GM12865 (cell line): ENCODE measurements at regions not wholly inside any gene's neighbourhood (a gene's known extent, or its start where the extent isn't known, plus 50 kb on each side); places are given as distances from the start of the nearest gene placed in this dataset.

ENCODE experiments used
- DNase-seq: peaks from one replicate; pipeline ENCODE4 v3.0.0; 2010; ENCODE audit warnings: low read depth
- H3K4me3 ChIP-seq: 2 replicates; pipeline ENCODE4 v1.5.1; 2011; ENCODE audit warnings: mild to moderate bottlenecking, low read depth, low read length, control low read depth
- CTCF ChIP-seq: IDR thresholded peaks from 2 replicates; pipeline ENCODE4 v1.5.1; 2011; ENCODE audit warnings: low read length, control low read depth, low read depth, inconsistent platforms; ENCODE audit not compliant: insufficient read depth; ENCODE audit errors: missing control alignments

- no peak for DNase-seq
- no peak overlapping the region for H3K4me3 ChIP-seq
- TF ChIP-seq CTCF: no peak
Measured at GRCh38 chr21:28154121-28154520, 838.6 kb downstream of the LTN1 start.

GRCh38 chr21:28152732-28153131 lies 839.9 kb downstream of the LTN1 start:
- DNase-seq: no peak
- TF ChIP-seq CTCF: no peak
- no peak overlapping the region for H3K4me3 ChIP-seq

DNA sequence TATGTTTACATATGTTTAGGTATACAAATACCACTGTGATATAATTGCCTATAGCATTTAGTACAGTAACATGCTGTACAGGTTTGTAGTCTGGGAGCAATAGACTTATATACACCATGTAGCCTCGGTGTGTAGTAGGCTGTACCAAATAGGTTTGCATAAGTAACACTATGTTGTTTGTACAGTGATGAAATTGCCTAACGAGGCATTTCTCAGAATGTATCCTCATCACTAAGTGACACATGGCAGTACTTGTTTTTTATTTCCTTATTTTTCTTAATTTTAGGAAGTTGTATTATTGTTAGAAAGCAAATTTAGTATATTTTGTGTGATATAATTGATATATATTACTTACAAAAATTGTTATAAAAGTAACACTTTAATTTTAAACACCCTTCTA lies 840.9 kb downstream of the LTN1 start:
- DNase-seq: no peak
- no peak for TF ChIP-seq CTCF
- no peak overlapping the region for H3K4me3 ChIP-seq

- no peak overlapping the region for H3K4me3 ChIP-seq
- TF ChIP-seq CTCF: no peak
- DNase-seq: no peak
Measured at GRCh38 chr21:28150778-28151177, 841.9 kb downstream of the LTN1 start.

GRCh38 chr21:28148400-28149064 lies 844.1 kb downstream of the LTN1 start:
- DNase-seq: no peak
- TF ChIP-seq CTCF: no peak
- H3K4me3 ChIP-seq: no peak overlapping the region

DNA sequence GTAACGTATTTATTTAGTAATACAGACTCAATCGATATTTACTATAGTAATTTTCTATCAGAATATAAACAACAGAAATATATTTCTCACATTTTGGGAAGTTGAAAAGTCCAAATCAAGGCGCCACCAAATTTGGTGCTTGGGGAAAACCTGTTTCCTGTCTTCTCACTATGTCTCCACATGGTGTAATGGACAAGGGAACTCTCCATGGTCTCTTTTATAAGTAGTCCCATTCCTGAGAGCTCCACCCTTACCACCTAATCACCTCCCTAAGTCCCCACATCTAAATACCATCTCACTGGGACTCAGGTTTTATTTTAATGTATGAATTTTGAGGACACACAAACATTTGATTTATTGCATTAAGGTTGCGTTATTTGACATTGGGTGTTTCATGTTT lies 848.0 kb downstream of the LTN1 start:
- TF ChIP-seq CTCF: no peak
- no peak for DNase-seq

DNA sequence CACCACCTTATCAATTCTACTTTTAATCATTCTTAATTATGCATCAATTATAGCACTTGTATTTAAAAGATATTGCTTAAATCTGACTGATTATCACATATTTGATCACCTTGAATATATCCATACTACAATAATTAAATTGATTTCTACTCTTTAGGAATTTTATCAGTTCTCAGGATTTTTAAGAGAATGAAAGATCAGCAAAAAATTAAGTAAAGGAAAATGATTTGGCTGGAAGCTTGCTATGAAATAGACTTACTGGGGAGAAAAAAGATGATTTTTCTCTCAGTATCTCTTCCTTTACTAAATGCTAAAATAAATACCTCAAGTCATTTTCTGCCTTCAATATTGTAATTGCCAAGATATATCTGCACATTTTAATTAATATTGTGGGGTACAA lies 848.6 kb downstream of the LTN1 start:
- DNase-seq: no peak
- TF ChIP-seq CTCF: no peak

More for the DNA sequence above, 848.0 kb downstream of the LTN1 start:
- no peak overlapping the region for H3K4me3 ChIP-seq

More for the DNA sequence above, 848.6 kb downstream of the LTN1 start:
- H3K4me3 ChIP-seq: no peak overlapping the region
